K562 (cell line): ENCODE measurements at regions not wholly inside any gene's neighbourhood (a gene's known extent, or its start where the extent isn't known, plus 50 kb on each side); places are given as distances from the start of the nearest gene placed in this dataset.

ENCODE experiments used
- ATAC-seq: fragments of 200-7000 bp; cut with Tn5 transposase; 3 replicates; pipeline ENCODE4 v1.9.1; 2020; ENCODE audit warnings: moderate library complexity
- BruUV-seq: library from RNA; stranded (reverse); fragments of 400-500 nt; replicated peaks from 2 replicates; lab custom pipeline; 2021; lab: Mats Ljungman, UMichigan
- CTCF ChIA-PET: fragments of 300-600 bp; formaldehyde crosslinking; extraction: SDS; loops from one replicate; lab custom pipeline; 2021; ENCODE audit warnings: low intra/inter-chr PET ratio; lab: Yijun Ruan, JAX
- POLR2A ChIA-PET: fragments of 300-600, 350-650 bp; sonication (Branson Sonifier 250); formaldehyde crosslinking; extraction: SDS; loops from one replicate; lab custom pipeline; 2021; ENCODE audit warnings: antibody characterized with exemption, inconsistent platforms; lab: Yijun Ruan, JAX
- DNase-seq, 4 experiments: peaks; one replicate each; pipeline versions ENCODE4 v3.0.0 to v3.0.0-alpha.2; 2011 to 2018; ENCODE audit warnings: low spot score in 3 of 4, mixed read lengths in 3 of 4; ENCODE audit errors: extremely low read depth in 1 of 4
- FAIRE-seq: peaks from 2 replicates; lab custom pipeline; 2011; peaks lifted over from hg19 to GRCh38; lab: Jason Lieb, UNC
- H2AFZ ChIP-seq: 2 replicates; pipeline ENCODE4 v1.6.0; 2011; ENCODE audit warnings: low read depth, low read length, control low read depth, inconsistent platforms
- H3K27ac ChIP-seq: fragments of 200-600 bp; 3 replicates; pipeline ENCODE4 v1.8.0; 2011; ENCODE audit warnings: low read depth, mild to moderate bottlenecking, control low read depth, inconsistent platforms, low read length, moderate library complexity, mixed read lengths; ENCODE audit errors: extremely low read depth
- H3K27me3 ChIP-seq, 2 experiments: fragments of 300-600 bp in 1 of 2; 2 replicates in 1 of 2; 3 replicates in 1 of 2; pipeline versions ENCODE4 v1.6.0 to v1.8.0; 2011; ENCODE audit warnings: inconsistent platforms in 2 of 2, low read length in 2 of 2, mild to moderate bottlenecking in 1 of 2, mixed read lengths in 1 of 2, moderate library complexity in 1 of 2; ENCODE audit not compliant: control insufficient read depth in 2 of 2, insufficient read depth in 2 of 2
- H3K36me3 ChIP-seq: fragments of 300-600 bp; 3 replicates; pipeline ENCODE4 v1.8.0; 2011; ENCODE audit warnings: mild to moderate bottlenecking, low read length, inconsistent platforms; ENCODE audit not compliant: control insufficient read depth, insufficient read depth
- H3K4me1 ChIP-seq, 2 experiments: fragments of 200-600 bp in 1 of 2; replicated peaks in 1 of 2; 2 replicates in 1 of 2; 3 replicates in 1 of 2; pipeline versions ENCODE4 v1.5.1 to v1.8.0; 2011; ENCODE audit warnings: inconsistent platforms in 2 of 2, low read length in 2 of 2, mild to moderate bottlenecking in 1 of 2, mixed read lengths in 1 of 2, moderate library complexity in 1 of 2; ENCODE audit not compliant: control insufficient read depth in 2 of 2, insufficient read depth in 2 of 2
- H3K4me2 ChIP-seq: 2 replicates; pipeline ENCODE4 v1.6.1; 2011; ENCODE audit warnings: low read length, control low read depth, inconsistent platforms, mixed read lengths; ENCODE audit not compliant: insufficient read depth
- H3K4me3 ChIP-seq: fragments of 200-600 bp; sonication (generic), shearing (Covaris generic); 2 replicates; pipeline ENCODE4 v1.5.1; 2016; ENCODE audit warnings: control low read depth, inconsistent platforms
- H3K79me2 ChIP-seq: fragments of 200-600 bp; 3 replicates; pipeline ENCODE4 v1.8.0; 2011; ENCODE audit warnings: low read length, inconsistent platforms; ENCODE audit not compliant: control insufficient read depth, insufficient read depth
- H3K9ac ChIP-seq, 2 experiments: 2 replicates each; pipeline versions ENCODE4 v1.6.0 to v1.6.1; 2011; ENCODE audit warnings: low read depth in 2 of 2, low read length in 2 of 2, control low read depth in 1 of 2, inconsistent platforms in 1 of 2, mild to moderate bottlenecking in 1 of 2, mixed read lengths in 1 of 2; ENCODE audit not compliant: insufficient read depth in 1 of 2
- H3K9me1 ChIP-seq: one replicate; pipeline ENCODE4 v1.6.0; 2011; ENCODE audit warnings: inconsistent platforms, mild to moderate bottlenecking, low read length, moderate library complexity; ENCODE audit not compliant: control insufficient read depth, insufficient read depth
- H3K9me3 ChIP-seq: replicated peaks from 2 replicates; pipeline ENCODE4 v1.5.1; 2011; ENCODE audit warnings: low read depth, low read length, inconsistent platforms; ENCODE audit not compliant: control insufficient read depth, insufficient read depth
- H4K20me1 ChIP-seq: replicated peaks from 2 replicates; pipeline ENCODE4 v1.6.1; 2011; ENCODE audit warnings: low read length, inconsistent platforms, mixed read lengths; ENCODE audit not compliant: control insufficient read depth, insufficient read depth
- BACH1 ChIP-seq: fragments of 200-800 bp; sonication (Bioruptor generic); IDR thresholded peaks from 2 replicates; pipeline ENCODE4 v1.6.1; 2016; ENCODE audit warnings: missing genetic modification characterization, missing compliant biosample characterization
- KAT2B ChIP-seq: IDR thresholded peaks from one replicate; pipeline ENCODE4 v1.6.1; 2012; ENCODE audit warnings: low read depth, mild to moderate bottlenecking, control low read depth, inconsistent platforms, low read length, moderate library complexity
- SRSF3 ChIP-seq: fragments of 200-400 bp; formaldehyde crosslinking; IDR thresholded peaks from 2 replicates; pipeline ENCODE4 v1.6.1; 2016; ENCODE audit warnings: mild to moderate bottlenecking, low read length, moderate library complexity; ENCODE audit not compliant: insufficient read depth
- ZNF239 ChIP-seq: fragments of 250-450 bp; sonication (Bioruptor Pico); IDR thresholded peaks from 2 replicates; pipeline ENCODE4 v1.4.0; 2020; ENCODE audit warnings: mild to moderate bottlenecking
- WGBS: fragments of 100-300 bp; shearing (Covaris generic); methylation state at CpG from one replicate; pipeline ENCODE4 v1.1.6; 2016; ENCODE audit warnings: low coverage, mixed read lengths; ENCODE audit not compliant: insufficient coverage; ENCODE audit errors: missing lambda C conversion rate; 5-methylcytosine and 5-hydroxymethylcytosine counted together
- in situ Hi-C: fragments of 300-500 bp; cut with MboI; formaldehyde crosslinking; loops from 4 replicates; pipeline ENCODE4 v1.15.0; 2018; ENCODE audit warnings: inconsistent platforms, mixed read lengths
- intact Hi-C: fragments of 100-400 bp; cut with micrococcal nuclease; formaldehyde crosslinking; loops from 2 replicates; pipeline ENCODE4 v1.14.2; 2022
- TF ChIP-seq, protein P1 (sequence below): fragments of 450-650 bp; formaldehyde crosslinking; IDR thresholded peaks from 2 replicates; pipeline ENCODE4 v1.4.0; 2022; ENCODE audit warnings: mild to moderate bottlenecking, moderate library complexity
- TF ChIP-seq, protein P2 (sequence below): fragments of 450-650 bp; IDR thresholded peaks from one replicate; pipeline ENCODE4 v1.6.1; 2018; ENCODE audit warnings: mild to moderate bottlenecking, moderate library complexity; ENCODE audit not compliant: partially characterized antibody
- TF ChIP-seq, protein P3 (sequence below): fragments of 250-450 bp; sonication (Bioruptor Pico); IDR thresholded peaks from 2 replicates; pipeline ENCODE4 v1.9.0; 2021; ENCODE audit warnings: mild to moderate bottlenecking

DNA sequence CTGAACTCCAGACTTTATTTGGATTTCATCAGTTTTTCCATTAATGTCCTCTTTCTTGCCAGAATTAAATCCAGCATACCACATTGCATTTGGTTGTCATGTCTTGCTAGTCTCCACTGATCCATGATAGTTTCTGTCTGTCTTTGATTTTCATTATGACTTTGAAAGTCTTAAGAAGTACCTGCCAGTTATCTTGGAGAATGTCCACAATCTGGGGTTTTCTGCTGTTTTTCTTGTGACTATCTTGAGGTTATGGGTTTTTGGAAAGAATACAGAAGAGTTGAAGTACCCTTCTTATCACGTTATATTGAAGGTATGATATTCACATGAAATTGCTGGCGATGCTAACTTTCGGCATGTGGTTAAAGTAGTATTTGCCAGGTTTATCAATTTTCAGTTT, 282.3 kb upstream of the PRICKLE1 start:
- DNase-seq, result no peak
- Histone ChIP-seq H4K20me1 (no peaks in the 10 kb centered on the region), H3K79me2 (no peaks in the 10 kb centered on the region), H3K4me2 (no peak overlapping the region), H2AFZ (no peak overlapping the region), H3K27me3 (no peaks in the 10 kb centered on the region), H3K4me3 (no peak overlapping the region), H3K9ac (no peak overlapping the region), H3K4me1 (no peaks in the 10 kb centered on the region), H3K36me3 (no peaks in the 10 kb centered on the region), H3K9me3 (no peaks in the 10 kb centered on the region), H3K9me1 (no peaks in the 10 kb centered on the region), H3K27ac (no peak overlapping the region)
- ChIA-PET POLR2A (no interaction called here), CTCF (no interaction called here)
- in situ Hi-C loops, result no loop called here
- no TSS peak for BruUV-seq
- no peak for ATAC-seq
- intact Hi-C loops, result no loop called here
- 6% methylated on average over 3 of the region's 3 CpGs for WGBS
- FAIRE-seq, result no peak
- TF ChIP-seq KAT2B (no peak), SRSF3 (no peak), BACH1 (tag) (no peak), ZNF239 (CRISPR knock-in tag) (no peak)
- TF ChIP-seq, protein P1, sequence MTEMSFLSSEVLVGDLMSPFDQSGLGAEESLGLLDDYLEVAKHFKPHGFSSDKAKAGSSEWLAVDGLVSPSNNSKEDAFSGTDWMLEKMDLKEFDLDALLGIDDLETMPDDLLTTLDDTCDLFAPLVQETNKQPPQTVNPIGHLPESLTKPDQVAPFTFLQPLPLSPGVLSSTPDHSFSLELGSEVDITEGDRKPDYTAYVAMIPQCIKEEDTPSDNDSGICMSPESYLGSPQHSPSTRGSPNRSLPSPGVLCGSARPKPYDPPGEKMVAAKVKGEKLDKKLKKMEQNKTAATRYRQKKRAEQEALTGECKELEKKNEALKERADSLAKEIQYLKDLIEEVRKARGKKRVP (CRISPR knock-in tag), result no peak
- TF ChIP-seq, protein P2, sequence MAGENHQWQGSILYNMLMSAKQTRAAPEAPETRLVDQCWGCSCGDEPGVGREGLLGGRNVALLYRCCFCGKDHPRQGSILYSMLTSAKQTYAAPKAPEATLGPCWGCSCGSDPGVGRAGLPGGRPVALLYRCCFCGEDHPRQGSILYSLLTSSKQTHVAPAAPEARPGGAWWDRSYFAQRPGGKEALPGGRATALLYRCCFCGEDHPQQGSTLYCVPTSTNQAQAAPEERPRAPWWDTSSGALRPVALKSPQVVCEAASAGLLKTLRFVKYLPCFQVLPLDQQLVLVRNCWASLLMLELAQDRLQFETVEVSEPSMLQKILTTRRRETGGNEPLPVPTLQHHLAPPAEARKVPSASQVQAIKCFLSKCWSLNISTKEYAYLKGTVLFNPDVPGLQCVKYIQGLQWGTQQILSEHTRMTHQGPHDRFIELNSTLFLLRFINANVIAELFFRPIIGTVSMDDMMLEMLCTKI, result no peak
- TF ChIP-seq, protein P3, sequence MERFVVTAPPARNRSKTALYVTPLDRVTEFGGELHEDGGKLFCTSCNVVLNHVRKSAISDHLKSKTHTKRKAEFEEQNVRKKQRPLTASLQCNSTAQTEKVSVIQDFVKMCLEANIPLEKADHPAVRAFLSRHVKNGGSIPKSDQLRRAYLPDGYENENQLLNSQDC (CRISPR knock-in tag), result no peak
